Esophagus muscularis mucosa (tissue), 4 donors: ENCODE measurements at regions not wholly inside any gene's neighbourhood (a gene's known extent, or its start where the extent isn't known, plus 50 kb on each side); places are given as distances from the start of the nearest gene placed in this dataset.

Source experiments
- DNase-seq: peaks from one replicate; pipeline ENCODE4 v3.0.0-alpha.2; 2017; ENCODE audit errors: extremely low spot score
- H3K27ac ChIP-seq, 4 donors: fragments of 200-600 bp; sonication (generic); replicated peaks in 1 of 4; 1 replicate in 3 of 4; 2 replicates in 1 of 4; pipeline ENCODE4 v1.5.1; 2016 to 2019; ENCODE audit warnings: mild to moderate bottlenecking in 1 of 4
- H3K27me3 ChIP-seq, 4 donors: fragments of 200-600 bp; sonication (generic); one replicate each; pipeline versions ENCODE4 v1.5.1 to v1.6.0; 2016 to 2019
- H3K36me3 ChIP-seq, 4 donors: fragments of 200-600 bp; sonication (generic); one replicate each; pipeline ENCODE4 v1.5.1; 2016 to 2019
- H3K4me1 ChIP-seq, 4 donors: fragments of 200-600 bp; sonication (generic); one replicate each; pipeline ENCODE4 v1.5.1; 2016 to 2019
- H3K4me3 ChIP-seq, 4 donors: fragments of 200-600 bp; sonication (generic); 1 replicate in 2 of 4; 2 replicates in 2 of 4; pipeline ENCODE4 v1.5.1; 2016 to 2019; ENCODE audit warnings: mild to moderate bottlenecking in 4 of 4, moderate library complexity in 1 of 4
- H3K9me3 ChIP-seq, 4 donors: fragments of 200-600 bp; sonication (generic); 1 replicate in 3 of 4; 2 replicates in 1 of 4; pipeline ENCODE4 v1.5.1; 2016 to 2019
- CTCF ChIP-seq, 3 experiments: fragments of 200-600 bp in 2 of 3; fragments of 450-650 bp in 1 of 3; sonication (generic) in 2 of 3; IDR thresholded peaks; one replicate each; pipeline ENCODE4 v1.5.1; 2017 to 2019; ENCODE audit warnings: antibody characterized with exemption in 3 of 3, mild to moderate bottlenecking in 2 of 3, moderate library complexity in 1 of 3
- EP300 ChIP-seq: sonication (generic); formaldehyde crosslinking; IDR thresholded peaks from one replicate; pipeline ENCODE4 v1.6.1; 2017; ENCODE audit warnings: antibody characterized with exemption
- POLR2A ChIP-seq: fragments of 450-650 bp; IDR thresholded peaks from one replicate; pipeline ENCODE4 v1.6.1; 2017; ENCODE audit warnings: antibody characterized with exemption, moderate library complexity, mild to moderate bottlenecking, low read depth
- POLR2AphosphoS5 ChIP-seq, 2 donors: sonication (generic); formaldehyde crosslinking; IDR thresholded peaks; one replicate each; pipeline ENCODE4 v1.6.1; 2017; ENCODE audit warnings: antibody characterized with exemption in 2 of 2
- WGBS: methylation state at CpG from one replicate; pipeline ENCODE4 v1.1.5; 2018; 5-methylcytosine and 5-hydroxymethylcytosine counted together
- intact Hi-C: fragments of 100-400 bp; cut with DNase I; formaldehyde crosslinking; loops from one replicate; pipeline ENCODE4 v1.15.1; 2023

DNA sequence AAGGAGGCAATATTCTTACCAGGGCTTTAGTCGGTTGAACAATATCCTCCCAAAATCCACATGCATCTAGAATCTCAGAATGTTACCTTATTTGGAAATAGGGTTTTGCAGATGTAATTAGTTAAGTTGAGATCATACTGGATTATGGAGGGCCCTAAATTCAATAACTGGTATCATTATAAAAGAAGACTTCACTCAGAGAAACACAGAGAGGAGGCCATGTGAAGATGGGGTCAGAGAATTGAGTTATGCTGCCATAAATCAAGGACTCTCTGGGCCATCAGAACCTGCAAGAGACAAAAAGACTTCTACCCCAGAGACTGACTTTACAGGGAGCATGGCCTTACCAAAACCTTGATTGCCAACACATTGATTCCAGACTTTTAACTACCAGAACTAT is 1611.1 kb downstream of the SLITRK5 start:
- no peak for DNase-seq
- H3K36me3 ChIP-seq, result no peaks in the 10 kb centered on the region
- H3K9me3 ChIP-seq, result no peaks in the 10 kb centered on the region
- H3K27me3 ChIP-seq, result no peaks in the 10 kb centered on the region
- 93% methylated on average over 1 of the region's 1 CpG for WGBS
- no peak overlapping the region for H3K4me3 ChIP-seq
- TF ChIP-seq POLR2AphosphoS5 (IDR thresholded peaks at IDR 0.05), result no peak
- H3K27ac ChIP-seq, result no peak overlapping the region
- H3K4me1 ChIP-seq, result no peaks in the 10 kb centered on the region
- intact Hi-C loops, result no loop called here

GRCh38 chr13:89287381-89287780 is 1616.2 kb downstream of the SLITRK5 start:
- Histone ChIP-seq H3K9me3 (peaks cover 0 to 10% (median 3%) of the 10 kb centered on the region in 4 donors), H3K36me3 (no peaks in the 10 kb centered on the region), H3K27ac (no peak overlapping the region), H3K4me1 (no peaks in the 10 kb centered on the region), H3K27me3 (no peaks in the 10 kb centered on the region), H3K4me3 (no peak overlapping the region)
- DNase-seq, result no peak
- TF ChIP-seq EP300 (no peak), POLR2AphosphoS5 (IDR thresholded peaks at IDR 0.05) (no peak), POLR2A (no peak)
- WGBS, result 90% methylated on average over 6 of the region's 6 CpGs
- intact Hi-C loops, result no loop called here

DNA sequence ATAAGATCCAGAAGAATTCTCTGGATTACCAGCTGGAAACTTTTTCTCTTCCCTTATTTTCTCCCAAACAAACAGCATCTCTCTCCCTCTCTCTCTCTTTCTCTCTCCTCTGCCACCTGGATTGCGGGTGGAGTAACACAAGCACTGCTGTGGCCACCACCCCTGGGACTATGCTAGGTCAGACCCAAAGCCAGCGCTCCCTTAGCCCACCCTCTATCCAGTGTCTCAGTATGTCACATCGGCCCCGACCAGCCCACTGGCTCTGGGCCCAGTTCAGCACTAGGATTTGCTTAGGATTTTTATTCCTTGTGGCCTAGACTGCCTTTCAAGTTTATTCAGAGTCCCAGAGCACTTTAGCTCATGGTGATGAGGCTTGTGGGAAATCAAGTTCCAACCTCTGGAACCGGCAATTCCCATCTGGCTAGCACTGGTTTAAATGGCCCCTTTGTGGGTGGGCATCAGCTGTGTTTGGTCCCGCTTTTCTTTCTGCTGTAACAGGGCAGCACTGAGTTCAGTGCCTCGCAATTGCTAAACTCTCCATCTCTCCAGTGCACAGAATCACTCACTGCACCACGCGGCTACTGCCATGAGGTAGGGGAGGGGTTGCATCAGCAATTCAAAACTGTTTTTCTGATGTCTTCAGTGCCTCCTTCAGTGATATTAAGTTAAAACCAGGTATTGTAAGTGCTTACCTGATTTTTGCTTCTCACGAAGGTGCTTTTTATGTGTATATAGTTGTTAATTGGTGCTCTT is 1623.1 kb downstream of the SLITRK5 start:
- no peak overlapping the region for H3K27ac ChIP-seq
- 80% methylated on average over 10 of the region's 10 CpGs for WGBS
- H3K36me3 ChIP-seq, result no peaks in the 10 kb centered on the region
- intact Hi-C loops, result no loop called here
- H3K9me3 ChIP-seq, result peaks cover 0 to under 1% (median 0%) of the 10 kb centered on the region in 4 donors
- no peaks in the 10 kb centered on the region for H3K4me1 ChIP-seq
- no peak for DNase-seq
- no peaks in the 10 kb centered on the region for H3K27me3 ChIP-seq
- TF ChIP-seq POLR2A (no peak), EP300 (no peak), CTCF (IDR thresholded peaks at IDR 0.05) (no peak)
- H3K4me3 ChIP-seq, result no peak overlapping the region

GRCh38 chr13:89307278-89307677 is 1636.1 kb downstream of the SLITRK5 start:
- Histone ChIP-seq H3K27ac (no peak overlapping the region), H3K36me3 (no peaks in the 10 kb centered on the region), H3K4me1 (no peaks in the 10 kb centered on the region), H3K4me3 (no peak overlapping the region), H3K27me3 (no peaks in the 10 kb centered on the region), H3K9me3 (no peaks in the 10 kb centered on the region)
- 87% methylated on average over 2 of the region's 2 CpGs for WGBS
- DNase-seq, result no peak
- TF ChIP-seq POLR2A (no peak), POLR2AphosphoS5 (IDR thresholded peaks at IDR 0.05) (no peak)
- intact Hi-C loops, result no loop called here

GRCh38 chr13:89310943-89311672 is 1639.9 kb downstream of the SLITRK5 start:
- Histone ChIP-seq H3K9me3 (no peaks in the 10 kb centered on the region), H3K27me3 (no peaks in the 10 kb centered on the region), H3K27ac (no peak overlapping the region), H3K4me3 (no peak overlapping the region), H3K4me1 (no peaks in the 10 kb centered on the region), H3K36me3 (no peaks in the 10 kb centered on the region)
- no peak for DNase-seq
- WGBS, result 56% methylated on average over 4 of the region's 4 CpGs
- no peak for TF ChIP-seq EP300
- TF ChIP-seq POLR2A, result no peak
- TF ChIP-seq CTCF (IDR thresholded peaks at IDR 0.05), result no peak
- no peak for TF ChIP-seq POLR2AphosphoS5 (IDR thresholded peaks at IDR 0.05)
- intact Hi-C loops, result no loop called here

GRCh38 chr13:89315287-89315686 is 1644.1 kb downstream of the SLITRK5 start:
- intact Hi-C loops, result no loop called here
- TF ChIP-seq CTCF (IDR thresholded peaks at IDR 0.05) (no peak), EP300 (no peak), POLR2AphosphoS5 (IDR thresholded peaks at IDR 0.05) (no peak), POLR2A (no peak)
- H3K36me3 ChIP-seq, result no peaks in the 10 kb centered on the region
- no peaks in the 10 kb centered on the region for H3K9me3 ChIP-seq
- no peaks in the 10 kb centered on the region for H3K4me1 ChIP-seq
- DNase-seq, result no peak
- H3K27ac ChIP-seq, result no peak overlapping the region
- no peak overlapping the region for H3K4me3 ChIP-seq
- no peaks in the 10 kb centered on the region for H3K27me3 ChIP-seq
- 38% methylated on average over 1 of the region's 1 CpG for WGBS
